Muscle layer of colon (tissue), 2 donors: ENCODE measurements at regions not wholly inside any gene's neighbourhood (a gene's known extent, or its start where the extent isn't known, plus 50 kb on each side); places are given as distances from the start of the nearest gene placed in this dataset.

ENCODE experiments used
- H3K27ac ChIP-seq: one replicate; pipeline ENCODE4 v1.7.0; 2013; ENCODE audit warnings: low read depth, mild to moderate bottlenecking, low read length, moderate library complexity
- H3K27me3 ChIP-seq, 2 donors: one replicate each; pipeline ENCODE4 v1.7.0; 2013; ENCODE audit warnings: low read length in 2 of 2, mild to moderate bottlenecking in 2 of 2; ENCODE audit not compliant: insufficient read depth in 2 of 2, control insufficient read depth in 1 of 2
- H3K36me3 ChIP-seq: one replicate; pipeline ENCODE4 v1.7.0; 2013; ENCODE audit warnings: mild to moderate bottlenecking, low read length; ENCODE audit not compliant: insufficient read depth
- H3K4me1 ChIP-seq: one replicate; pipeline ENCODE4 v1.7.0; 2013; ENCODE audit warnings: mild to moderate bottlenecking, low read length; ENCODE audit not compliant: insufficient read depth
- H3K4me3 ChIP-seq, 2 donors: one replicate each; pipeline ENCODE4 v1.7.0; 2013; ENCODE audit warnings: low read length in 2 of 2, low read depth in 1 of 2, mild to moderate bottlenecking in 1 of 2, moderate library complexity in 1 of 2
- H3K9ac ChIP-seq: one replicate; pipeline ENCODE4 v1.7.0; 2013; ENCODE audit warnings: low read length
- H3K9me3 ChIP-seq: one replicate; pipeline ENCODE4 v1.7.0; 2013; ENCODE audit warnings: mild to moderate bottlenecking, low read length
- donor health status: abdominal sarcoma.
- donor health status: Adenocarcinoma of cecum.

- no peaks in the 10 kb centered on the region for H3K9me3 ChIP-seq
- no peak overlapping the region for H3K4me3 ChIP-seq
- no peak overlapping the region for H3K27ac ChIP-seq
- no peaks in the 10 kb centered on the region for H3K27me3 ChIP-seq
- H3K9ac ChIP-seq, result no peak overlapping the region
- H3K36me3 ChIP-seq, result no peaks in the 10 kb centered on the region
- H3K4me1 ChIP-seq, result no peaks in the 10 kb centered on the region
Observed at GRCh38 chr3:144930431-144930830, 958.8 kb downstream of the DIPK2A start.

DNA sequence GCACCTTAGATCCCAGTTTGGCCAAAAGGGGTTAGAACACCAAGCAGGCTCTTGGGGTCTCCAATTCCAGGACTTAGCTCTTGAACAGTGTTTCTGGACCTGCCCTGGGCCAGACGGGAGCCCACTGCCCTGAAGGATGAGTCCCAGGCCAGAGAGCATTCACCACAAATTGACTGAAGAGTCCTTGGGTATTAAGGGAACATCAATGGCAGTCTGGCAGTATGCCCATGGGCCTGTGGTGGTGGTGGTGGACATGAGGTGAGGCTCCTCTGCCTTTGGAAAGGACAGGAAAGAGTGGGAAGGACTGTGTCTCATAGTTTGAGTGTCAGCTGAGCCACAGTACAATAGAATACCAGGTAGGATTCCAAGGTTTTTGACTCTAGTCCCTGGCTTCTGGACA, 960.0 kb downstream of the DIPK2A start:
- no peak overlapping the region for H3K4me3 ChIP-seq
- no peaks in the 10 kb centered on the region for H3K4me1 ChIP-seq
- no peaks in the 10 kb centered on the region for H3K36me3 ChIP-seq

DNA sequence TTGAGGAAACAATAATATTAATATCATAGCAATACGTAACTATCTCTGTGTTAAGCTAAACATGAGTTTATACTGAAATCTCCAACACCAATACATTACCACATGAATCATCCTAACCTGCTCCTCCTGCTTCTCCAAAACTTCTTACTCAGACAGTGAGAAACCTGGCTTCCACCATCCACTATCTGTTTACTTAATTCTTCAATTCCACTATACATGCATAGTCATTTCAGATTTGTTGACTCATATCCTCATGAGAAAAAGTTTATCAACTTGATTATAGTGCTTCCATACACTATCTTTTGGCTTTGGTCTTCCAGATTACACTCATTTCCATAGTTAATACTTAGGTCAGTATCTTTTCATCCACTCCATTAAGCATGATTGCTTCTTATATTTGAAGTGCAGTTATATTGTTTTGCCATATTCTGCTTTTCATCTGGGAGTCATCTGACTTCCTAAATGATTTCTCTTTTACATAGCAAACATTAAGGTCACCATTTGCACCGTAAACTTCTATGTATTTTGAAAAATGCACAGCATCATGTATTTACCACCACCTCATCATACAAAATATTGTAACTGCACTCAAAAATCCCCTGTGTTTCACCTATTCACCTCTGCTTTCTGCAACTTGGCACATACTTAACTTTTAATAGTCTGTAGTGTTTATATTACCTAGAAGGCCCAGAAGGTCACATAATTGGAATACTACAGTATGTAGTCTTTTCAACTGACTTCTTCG, 970.6 kb downstream of the DIPK2A start:
- no peak overlapping the region for H3K27ac ChIP-seq
- H3K4me1 ChIP-seq, result no peaks in the 10 kb centered on the region
- no peaks in the 10 kb centered on the region for H3K9me3 ChIP-seq
- no peak overlapping the region for H3K4me3 ChIP-seq
- no peaks in the 10 kb centered on the region for H3K27me3 ChIP-seq
- H3K36me3 ChIP-seq, result no peaks in the 10 kb centered on the region
- H3K9ac ChIP-seq, result no peak overlapping the region

More for the DNA sequence above, 960.0 kb downstream of the DIPK2A start:
- Histone ChIP-seq H3K27me3 (no peaks in the 10 kb centered on the region), H3K9me3 (no peaks in the 10 kb centered on the region), H3K9ac (no peak overlapping the region), H3K27ac (no peak overlapping the region)

GRCh38 chr3:144942838-144943197, 971.2 kb downstream of the DIPK2A start:
- Histone ChIP-seq H3K4me1 (no peaks in the 10 kb centered on the region), H3K27ac (no peak overlapping the region), H3K4me3 (no peak overlapping the region), H3K9ac (no peak overlapping the region), H3K36me3 (no peaks in the 10 kb centered on the region), H3K9me3 (no peaks in the 10 kb centered on the region), H3K27me3 (no peaks in the 10 kb centered on the region)

GRCh38 chr3:144947895-144948294, 976.3 kb downstream of the DIPK2A start:
- Histone ChIP-seq H3K4me1 (no peaks in the 10 kb centered on the region), H3K27ac (no peak overlapping the region), H3K9me3 (no peaks in the 10 kb centered on the region)

GRCh38 chr3:144948711-144949110, 977.1 kb downstream of the DIPK2A start:
- Histone ChIP-seq H3K27me3 (no peaks in the 10 kb centered on the region), H3K4me3 (no peak overlapping the region), H3K9me3 (no peaks in the 10 kb centered on the region), H3K36me3 (no peaks in the 10 kb centered on the region), H3K9ac (no peak overlapping the region), H3K4me1 (no peaks in the 10 kb centered on the region), H3K27ac (no peak overlapping the region)

More at GRCh38 chr3:144947895-144948294, 976.3 kb downstream of the DIPK2A start:
- Histone ChIP-seq H3K9ac (no peak overlapping the region), H3K36me3 (no peaks in the 10 kb centered on the region), H3K4me3 (no peak overlapping the region), H3K27me3 (no peaks in the 10 kb centered on the region)

DNA sequence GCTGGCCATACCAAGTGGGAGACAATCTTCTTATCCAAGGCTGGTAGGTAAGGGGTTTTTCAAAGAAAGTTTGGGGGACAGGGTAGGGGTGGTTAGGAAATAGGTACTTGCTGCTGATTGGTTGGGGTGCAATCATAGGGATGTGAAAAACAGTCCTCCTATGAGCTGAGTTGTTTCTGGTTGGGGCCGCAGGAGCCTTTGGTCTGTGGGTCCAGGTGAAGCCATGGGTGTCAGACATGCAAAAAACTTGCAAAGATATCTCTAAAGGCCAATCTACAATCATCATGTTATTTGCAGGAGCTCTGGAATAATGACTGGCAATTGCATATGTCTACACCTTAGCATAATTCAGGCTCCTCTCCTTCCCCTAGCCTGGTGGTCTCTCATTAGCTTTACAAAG, 982.3 kb downstream of the DIPK2A start:
- no peaks in the 10 kb centered on the region for H3K27me3 ChIP-seq
- no peaks in the 10 kb centered on the region for H3K36me3 ChIP-seq

GRCh38 chr3:144957398-144958101, 985.9 kb downstream of the DIPK2A start:
- Histone ChIP-seq H3K27me3 (no peaks in the 10 kb centered on the region), H3K4me3 (no peak overlapping the region), H3K9me3 (no peaks in the 10 kb centered on the region), H3K36me3 (no peaks in the 10 kb centered on the region), H3K9ac (no peak overlapping the region), H3K27ac (no peak overlapping the region), H3K4me1 (no peaks in the 10 kb centered on the region)

More for the DNA sequence above, 982.3 kb downstream of the DIPK2A start:
- Histone ChIP-seq H3K9ac (no peak overlapping the region), H3K27ac (no peak overlapping the region), H3K4me3 (no peak overlapping the region), H3K9me3 (no peaks in the 10 kb centered on the region), H3K4me1 (no peaks in the 10 kb centered on the region)

GRCh38 chr3:144963810-144964209, 992.2 kb downstream of the DIPK2A start:
- Histone ChIP-seq H3K4me3 (no peak overlapping the region), H3K9me3 (no peaks in the 10 kb centered on the region), H3K27ac (no peak overlapping the region), H3K27me3 (no peaks in the 10 kb centered on the region), H3K9ac (no peak overlapping the region), H3K4me1 (no peaks in the 10 kb centered on the region), H3K36me3 (no peaks in the 10 kb centered on the region)

GRCh38 chr3:144966560-144966959, 994.9 kb downstream of the DIPK2A start:
- H3K9ac ChIP-seq, result no peak overlapping the region
- H3K4me3 ChIP-seq, result no peak overlapping the region
- H3K4me1 ChIP-seq, result no peaks in the 10 kb centered on the region
- no peaks in the 10 kb centered on the region for H3K36me3 ChIP-seq
- no peaks in the 10 kb centered on the region for H3K9me3 ChIP-seq
- H3K27ac ChIP-seq, result no peak overlapping the region
- H3K27me3 ChIP-seq, result no peaks in the 10 kb centered on the region

- Histone ChIP-seq H3K9me3 (no peaks in the 10 kb centered on the region), H3K36me3 (no peaks in the 10 kb centered on the region), H3K4me3 (no peak overlapping the region), H3K4me1 (no peaks in the 10 kb centered on the region), H3K27ac (no peak overlapping the region), H3K9ac (no peak overlapping the region), H3K27me3 (no peaks in the 10 kb centered on the region)
Observed at GRCh38 chr3:144968750-144969350, 997.2 kb downstream of the DIPK2A start.
